Endothelial cell of umbilical vein (primary cell): ENCODE measurements at regions not wholly inside any gene's neighbourhood (a gene's known extent, or its start where the extent isn't known, plus 50 kb on each side); places are given as distances from the start of the nearest gene placed in this dataset.

Experiments used
- BruUV-seq: library from RNA; stranded (reverse); fragments of 400-500 nt; replicated peaks from 2 replicates; lab custom pipeline; 2021; lab: Mats Ljungman, UMichigan
- CTCF ChIA-PET: fragments of 300-600, 350-600 bp; sonication (Branson Sonifier 250); formaldehyde crosslinking; loops from one replicate; lab custom pipeline; 2021; ENCODE audit warnings: antibody characterized with exemption, inconsistent platforms; lab: Charles Lee
- POLR2A ChIA-PET: fragments of 300-600, 350-600 bp; sonication (Branson Sonifier 250); formaldehyde crosslinking; loops from one replicate; lab custom pipeline; 2021; ENCODE audit warnings: antibody characterized with exemption, inconsistent platforms; lab: Charles Lee
- DNase-seq: peaks from one replicate; pipeline ENCODE4 v3.0.0-alpha.2; 2011; ENCODE audit warnings: low read depth, low spot score
- FAIRE-seq: peaks from 2 replicates; lab custom pipeline; 2011; peaks lifted over from hg19 to GRCh38; lab: Jason Lieb, UNC
- H2AFZ ChIP-seq: 2 replicates; pipeline ENCODE4 v1.6.0; 2012; ENCODE audit warnings: low read depth, low read length, control low read depth, inconsistent platforms
- H3K27ac ChIP-seq: 2 replicates; pipeline ENCODE4 v1.5.1; 2011; ENCODE audit warnings: low read depth, mild to moderate bottlenecking, control low read depth, low read length, moderate library complexity; ENCODE audit not compliant: insufficient read depth
- H3K27me3 ChIP-seq, 2 experiments: 2 replicates each; pipeline versions ENCODE4 v1.6.0 to v1.6.1; 2011; ENCODE audit warnings: low read length in 2 of 2, mixed read lengths in 1 of 2; ENCODE audit not compliant: control insufficient read depth in 2 of 2, insufficient read depth in 2 of 2
- H3K36me3 ChIP-seq, 2 experiments: 2 replicates in 1 of 2; 3 replicates in 1 of 2; pipeline ENCODE4 v1.5.1; 2011; ENCODE audit warnings: low read length in 2 of 2, mild to moderate bottlenecking in 1 of 2, moderate library complexity in 1 of 2; ENCODE audit not compliant: control insufficient read depth in 2 of 2, insufficient read depth in 2 of 2; ENCODE audit errors: extremely low read depth in 1 of 2
- H3K4me1 ChIP-seq: 3 replicates; pipeline ENCODE4 v1.5.1; 2011; ENCODE audit warnings: mild to moderate bottlenecking, low read length; ENCODE audit not compliant: control insufficient read depth, insufficient read depth; ENCODE audit errors: extremely low read depth
- H3K4me2 ChIP-seq: 2 replicates; pipeline ENCODE4 v1.6.1; 2011; ENCODE audit warnings: low read length, control low read depth, mixed read lengths; ENCODE audit not compliant: insufficient read depth
- H3K4me3 ChIP-seq, 3 experiments: fragments of 200-600 bp in 1 of 3; sonication (generic), shearing (Covaris generic) in 1 of 3; replicated peaks in 1 of 3; 2 replicates each; pipeline ENCODE4 v1.5.1; 2011 to 2016; ENCODE audit warnings: control low read depth in 3 of 3, low read length in 3 of 3, mild to moderate bottlenecking in 2 of 3, inconsistent platforms in 1 of 3, low read depth in 1 of 3, moderate library complexity in 1 of 3; ENCODE audit not compliant: insufficient read depth in 1 of 3
- H3K79me2 ChIP-seq: 2 replicates; pipeline ENCODE4 v1.6.0; 2012; ENCODE audit warnings: low read length, inconsistent platforms; ENCODE audit not compliant: control insufficient read depth, insufficient read depth
- H3K9ac ChIP-seq: replicated peaks from 2 replicates; pipeline ENCODE3; 2011; ENCODE audit warnings: low read length, control low read depth; ENCODE audit not compliant: insufficient read depth; ENCODE audit errors: extremely low read depth
- H3K9me1 ChIP-seq: replicated peaks from 3 replicates; pipeline ENCODE4 v1.6.0; 2011; ENCODE audit warnings: mild to moderate bottlenecking, low read length; ENCODE audit not compliant: control insufficient read depth, insufficient read depth; ENCODE audit errors: extremely low read depth
- H3K9me3 ChIP-seq: replicated peaks from 2 replicates; pipeline ENCODE4 v1.5.1; 2012; ENCODE audit warnings: low read length, inconsistent platforms; ENCODE audit not compliant: control insufficient read depth, insufficient read depth
- H4K20me1 ChIP-seq: replicated peaks from 2 replicates; pipeline ENCODE3; 2011; ENCODE audit warnings: mild to moderate bottlenecking, low read length; ENCODE audit not compliant: control insufficient read depth, insufficient read depth; ENCODE audit errors: extremely low read depth
- CTCF ChIP-seq, 2 donors: IDR thresholded peaks; 1 replicate in 1 of 2; 2 replicates in 1 of 2; pipeline ENCODE4 v1.5.1; 2011; ENCODE audit warnings: low read length in 2 of 2, mild to moderate bottlenecking in 2 of 2, moderate library complexity in 2 of 2, control low read depth in 1 of 2, inconsistent platforms in 1 of 2, low read depth in 1 of 2; ENCODE audit not compliant: insufficient read depth in 1 of 2; ENCODE audit errors: extremely low read depth in 1 of 2
- EZH2 ChIP-seq: IDR thresholded peaks from 2 replicates; pipeline ENCODE4 v1.6.1; 2012; ENCODE audit warnings: borderline replicate concordance, low read depth, mild to moderate bottlenecking, moderate library complexity, low read length, inconsistent platforms; ENCODE audit not compliant: severe bottlenecking
- FOS ChIP-seq: IDR thresholded peaks from 2 replicates; pipeline ENCODE4 v1.6.1; 2011; ENCODE audit warnings: mild to moderate bottlenecking, low read length, moderate library complexity, borderline replicate concordance; ENCODE audit not compliant: insufficient read depth
- GATA2 ChIP-seq: IDR thresholded peaks from 2 replicates; pipeline ENCODE4 v1.7.0; 2011; ENCODE audit warnings: low read depth, mild to moderate bottlenecking, moderate library complexity, mixed read lengths, low read length; ENCODE audit not compliant: insufficient read length, insufficient read depth
- JUN ChIP-seq: IDR thresholded peaks from 2 replicates; pipeline ENCODE4 v1.6.1; 2011; ENCODE audit warnings: borderline replicate concordance, low read depth; ENCODE audit not compliant: insufficient read length, insufficient read depth
- MYC ChIP-seq: IDR thresholded peaks from one replicate; pipeline ENCODE4 v1.6.1; 2011; ENCODE audit warnings: mild to moderate bottlenecking, low read depth, low read length
- POLR2A ChIP-seq: IDR thresholded peaks from 2 replicates; pipeline ENCODE4 v1.6.1; 2012; ENCODE audit warnings: low read depth, mild to moderate bottlenecking, control low read depth, low read length
- POLR2AphosphoS5 ChIP-seq: IDR thresholded peaks from 2 replicates; pipeline ENCODE4 v1.6.1; 2012; ENCODE audit warnings: low read depth, mild to moderate bottlenecking, control low read depth, low read length, moderate library complexity; ENCODE audit not compliant: insufficient read depth
- dilution Hi-C: fragments of 300-500 bp; cut with MboI; formaldehyde crosslinking; loops from one replicate; pipeline ENCODE4 v1.15.0; 2019; ENCODE audit warnings: low sequenced_read_pairs; ENCODE audit not compliant: extremely low pct_ligation_motif_present
- intact Hi-C: fragments of 100-400 bp; cut with micrococcal nuclease; formaldehyde crosslinking; loops from one replicate; pipeline ENCODE4 v1.10.0; 2022
- TF ChIP-seq, protein P1 (sequence below): IDR thresholded peaks from 2 replicates; pipeline ENCODE4 v1.6.1; 2011; ENCODE audit not compliant: insufficient read depth, insufficient read length

DNA sequence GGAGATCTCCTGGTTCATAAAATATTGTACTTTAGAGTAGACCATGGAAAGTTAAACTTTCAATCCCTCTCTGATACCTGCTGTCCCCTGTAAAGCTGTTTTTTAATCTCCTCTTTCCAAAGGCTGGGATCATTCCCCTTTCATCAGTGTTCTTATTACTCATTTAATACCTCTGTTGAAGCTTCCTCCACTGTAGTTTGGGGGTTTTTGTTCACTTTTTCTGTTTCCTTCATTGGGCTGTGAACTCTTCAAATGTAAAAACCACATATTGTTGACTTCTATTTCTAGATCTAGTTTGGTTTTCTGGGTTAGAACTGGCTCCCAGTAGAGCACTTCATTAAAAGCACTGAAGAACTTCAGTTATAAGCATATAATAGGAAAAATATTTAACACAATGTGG is 598.1 kb downstream of the RNF144A start:
- Histone ChIP-seq H3K4me1 (no peaks in the 10 kb centered on the region), H3K4me2 (no peak overlapping the region), H3K27me3 (no peaks in the 10 kb centered on the region), H3K9ac (no peak overlapping the region), H3K9me1 (no peaks in the 10 kb centered on the region), H3K36me3 (no peaks in the 10 kb centered on the region), H3K79me2 (no peaks in the 10 kb centered on the region), H3K9me3 (peaks cover 8% of the 10 kb centered on the region), H3K4me3 (no peak overlapping the region), H2AFZ (no peak overlapping the region), H3K27ac (no peak overlapping the region), H4K20me1 (no peaks in the 10 kb centered on the region)
- no peak for TF ChIP-seq JUN
- no peak for TF ChIP-seq POLR2AphosphoS5
- no peak for TF ChIP-seq MYC
- no peak for TF ChIP-seq GATA2
- no peak for TF ChIP-seq FOS
- no peak for TF ChIP-seq POLR2A
- TF ChIP-seq, protein P1, sequence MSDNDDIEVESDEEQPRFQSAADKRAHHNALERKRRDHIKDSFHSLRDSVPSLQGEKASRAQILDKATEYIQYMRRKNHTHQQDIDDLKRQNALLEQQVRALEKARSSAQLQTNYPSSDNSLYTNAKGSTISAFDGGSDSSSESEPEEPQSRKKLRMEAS: no peak
- no peak for TF ChIP-seq EZH2
- no peak for TF ChIP-seq CTCF (IDR thresholded peaks at IDR 0.05; ENCODE audit: extremely low read depth in 1 of 2, insufficient read depth in 1 of 2, low read depth in 1 of 2, low read length in 2 of 2)
- BruUV-seq: no TSS peak
- DNase-seq (no peak), FAIRE-seq (no peak)
- dilution Hi-C loops (no loop called here), intact Hi-C loops (no loop called here)
- CTCF ChIA-PET: no interaction called here
- POLR2A ChIA-PET: no interaction called here
